ENCODE measurements at regions not wholly inside any gene's neighbourhood (a gene's known extent, or its start where the extent isn't known, plus 50 kb on each side); places are given as distances from the start of the nearest gene placed in this dataset.

- no peaks in the 10 kb centered on the region for H3K9me2 ChIP-seq (ENCODE audit: insufficient read depth)
- TF ChIP-seq EZH2 (IDR thresholded peaks at IDR 0.05; ENCODE audit: insufficient read depth, poor library complexity, severe bottlenecking) (no peak), EZH2phosphoT487 (IDR thresholded peaks at IDR 0.05; ENCODE audit: insufficient read depth, low read depth) (no peak)
- in situ Hi-C loops (cut with MboI) = no loop called here
- H3K4me2 ChIP-seq (ENCODE audit: unreplicated experiment) = no peak overlapping the region
- H3K4me1 ChIP-seq (ENCODE audit: insufficient read depth) = peaks cover 18% of the 10 kb centered on the region
- H3K27ac ChIP-seq = no peak overlapping the region
- peaks cover 17% of the 10 kb centered on the region; the same call in 1 of the 2 replicates for H3F3A ChIP-seq (ENCODE audit: insufficient read depth)
- WGBS, 2 experiments (ENCODE audit: low coverage in 1 of 2, low lambda C conversion rate in 2 of 2, missing lambda C conversion rate in 2 of 2) = 8 to 12% methylated on average over 1 of the region's 1 CpG
- H4K20me1 ChIP-seq (ENCODE audit: insufficient read depth) = no peaks in the 10 kb centered on the region
- H3K36me3 ChIP-seq (ENCODE audit: low read depth) = no peaks in the 10 kb centered on the region
- H3K27me3 ChIP-seq (replicated peaks; ENCODE audit: insufficient read depth) = no peaks in the 10 kb centered on the region
- no peak overlapping the region for H3K9ac ChIP-seq
- no peaks in the 10 kb centered on the region for H3K79me2 ChIP-seq (ENCODE audit: insufficient read depth)
- no peak overlapping the region for H2AFZ ChIP-seq
- H3K9me3 ChIP-seq (ENCODE audit: low read depth) = no peaks in the 10 kb centered on the region
- no peak overlapping the region for H3K4me3 ChIP-seq
- no peak for DNase-seq
Observed at GRCh38 chr4:33881176-33881575, 2363.1 kb downstream of the ARAP2 start.

- DNase-seq = peak; percentile 73
- peak overlapping the region; percentile 66 for H3K27ac ChIP-seq
- H3K9ac ChIP-seq = peak overlapping the region; percentile 53; the same call in 1 of the 2 replicates
- H3K4me1 ChIP-seq (ENCODE audit: insufficient read depth) = peaks cover 18% of the 10 kb centered on the region
- peak overlapping the region; percentile 47 for H3K4me3 ChIP-seq
- in situ Hi-C loops (cut with MboI) = no loop called here
- peak overlapping the region; percentile 67 for H3K4me2 ChIP-seq (ENCODE audit: unreplicated experiment)
- TF ChIP-seq EZH2 (IDR thresholded peaks at IDR 0.05; ENCODE audit: insufficient read depth, poor library complexity, severe bottlenecking) (no peak), EZH2phosphoT487 (IDR thresholded peaks at IDR 0.05; ENCODE audit: insufficient read depth, low read depth) (no peak)
- no peaks in the 10 kb centered on the region for H3K79me2 ChIP-seq (ENCODE audit: insufficient read depth)
- H3K9me2 ChIP-seq (ENCODE audit: insufficient read depth) = no peaks in the 10 kb centered on the region
- no peaks in the 10 kb centered on the region for H4K20me1 ChIP-seq (ENCODE audit: insufficient read depth)
- H3F3A ChIP-seq (ENCODE audit: insufficient read depth) = peaks cover 17% of the 10 kb centered on the region; the same call in 1 of the 2 replicates
- no peaks in the 10 kb centered on the region for H3K9me3 ChIP-seq (ENCODE audit: low read depth)
- H3K27me3 ChIP-seq (replicated peaks; ENCODE audit: insufficient read depth) = no peaks in the 10 kb centered on the region
- H3K36me3 ChIP-seq (ENCODE audit: low read depth) = no peaks in the 10 kb centered on the region
- whole genome bisulfite sequencing, 2 experiments (ENCODE audit: low coverage in 1 of 2, low lambda C conversion rate in 2 of 2, missing lambda C conversion rate in 2 of 2) = 15 to 23% methylated on average over 4 of the region's 4 CpGs
- H2AFZ ChIP-seq = peak overlapping the region; percentile 51
Observed at GRCh38 chr4:33882246-33882990, 2361.9 kb downstream of the ARAP2 start.

GRCh38 chr4:33883111-33883510, 2361.2 kb downstream of the ARAP2 start:
- peak overlapping the region; percentile 66 for H3K27ac ChIP-seq
- TF ChIP-seq EZH2 (IDR thresholded peaks at IDR 0.05; ENCODE audit: insufficient read depth, poor library complexity, severe bottlenecking) (no peak), EZH2phosphoT487 (IDR thresholded peaks at IDR 0.05; ENCODE audit: insufficient read depth, low read depth) (no peak)
- peak overlapping the region; percentile 51 for H2AFZ ChIP-seq
- H3K4me1 ChIP-seq (ENCODE audit: insufficient read depth) = peaks cover 18% of the 10 kb centered on the region
- DNase-seq = peak; percentile 3
- no peaks in the 10 kb centered on the region for H3K79me2 ChIP-seq (ENCODE audit: insufficient read depth)
- peaks cover 17% of the 10 kb centered on the region; the same call in 1 of the 2 replicates for H3F3A ChIP-seq (ENCODE audit: insufficient read depth)
- H3K27me3 ChIP-seq (replicated peaks; ENCODE audit: insufficient read depth) = no peaks in the 10 kb centered on the region
- peak overlapping the region; percentile 47 for H3K4me3 ChIP-seq
- in situ Hi-C loops (cut with MboI) = no loop called here
- H3K36me3 ChIP-seq (ENCODE audit: low read depth) = no peaks in the 10 kb centered on the region
- H3K4me2 ChIP-seq (ENCODE audit: unreplicated experiment) = peak overlapping the region; percentile 67
- no peaks in the 10 kb centered on the region for H4K20me1 ChIP-seq (ENCODE audit: insufficient read depth)
- H3K9ac ChIP-seq = peak overlapping the region; percentile 53; the same call in 1 of the 2 replicates
- no peaks in the 10 kb centered on the region for H3K9me2 ChIP-seq (ENCODE audit: insufficient read depth)
- H3K9me3 ChIP-seq (ENCODE audit: low read depth) = no peaks in the 10 kb centered on the region

GRCh38 chr4:33886356-33886755, 2358.0 kb downstream of the ARAP2 start:
- 93 to 99% methylated on average over 6 to 8 of the region's 8 CpGs for WGBS, 2 experiments (ENCODE audit: low coverage in 1 of 2, low lambda C conversion rate in 2 of 2, missing lambda C conversion rate in 2 of 2)

More at GRCh38 chr4:33886356-33886755, 2358.0 kb downstream of the ARAP2 start:
- in situ Hi-C loops (cut with MboI) = no loop called here
- DNase-seq = no peak
- TF ChIP-seq EZH2 (IDR thresholded peaks at IDR 0.05; ENCODE audit: insufficient read depth, poor library complexity, severe bottlenecking) (no peak), EZH2phosphoT487 (IDR thresholded peaks at IDR 0.05; ENCODE audit: insufficient read depth, low read depth) (no peak)
- peaks cover 17% of the 10 kb centered on the region; the same call in 1 of the 2 replicates for H3F3A ChIP-seq (ENCODE audit: insufficient read depth)
- H3K79me2 ChIP-seq (ENCODE audit: insufficient read depth) = no peaks in the 10 kb centered on the region
- no peaks in the 10 kb centered on the region for H4K20me1 ChIP-seq (ENCODE audit: insufficient read depth)
- H3K9ac ChIP-seq = no peak overlapping the region
- H3K4me3 ChIP-seq = no peak overlapping the region
- no peaks in the 10 kb centered on the region for H3K36me3 ChIP-seq (ENCODE audit: low read depth)
- no peaks in the 10 kb centered on the region for H3K9me3 ChIP-seq (ENCODE audit: low read depth)
- H3K27me3 ChIP-seq (replicated peaks; ENCODE audit: insufficient read depth) = no peaks in the 10 kb centered on the region
- H3K9me2 ChIP-seq (ENCODE audit: insufficient read depth) = no peaks in the 10 kb centered on the region
- no peak overlapping the region for H2AFZ ChIP-seq
- peaks cover 18% of the 10 kb centered on the region for H3K4me1 ChIP-seq (ENCODE audit: insufficient read depth)
- H3K27ac ChIP-seq = no peak overlapping the region
- H3K4me2 ChIP-seq (ENCODE audit: unreplicated experiment) = no peak overlapping the region
